K562 (cell line): ENCODE measurements at regions not wholly inside any gene's neighbourhood (a gene's known extent, or its start where the extent isn't known, plus 50 kb on each side); places are given as distances from the start of the nearest gene placed in this dataset.

Source experiments
- XRCC3 ChIP-seq: fragments of 450-650 bp; IDR thresholded peaks from 2 replicates; pipeline ENCODE4 v1.6.1; 2017; ENCODE audit warnings: mild to moderate bottlenecking, moderate library complexity
- ZKSCAN1 ChIP-seq: fragments of 150-350 bp; IDR thresholded peaks from 2 replicates; pipeline ENCODE4 v1.6.1; 2016; ENCODE audit warnings: low read depth, low read length
- TF ChIP-seq, protein P1 (sequence below): fragments of 200-800 bp; sonication (Bioruptor generic); IDR thresholded peaks from 2 replicates; pipeline ENCODE4 v1.6.1; 2017; ENCODE audit warnings: missing genetic modification characterization, missing compliant biosample characterization

DNA sequence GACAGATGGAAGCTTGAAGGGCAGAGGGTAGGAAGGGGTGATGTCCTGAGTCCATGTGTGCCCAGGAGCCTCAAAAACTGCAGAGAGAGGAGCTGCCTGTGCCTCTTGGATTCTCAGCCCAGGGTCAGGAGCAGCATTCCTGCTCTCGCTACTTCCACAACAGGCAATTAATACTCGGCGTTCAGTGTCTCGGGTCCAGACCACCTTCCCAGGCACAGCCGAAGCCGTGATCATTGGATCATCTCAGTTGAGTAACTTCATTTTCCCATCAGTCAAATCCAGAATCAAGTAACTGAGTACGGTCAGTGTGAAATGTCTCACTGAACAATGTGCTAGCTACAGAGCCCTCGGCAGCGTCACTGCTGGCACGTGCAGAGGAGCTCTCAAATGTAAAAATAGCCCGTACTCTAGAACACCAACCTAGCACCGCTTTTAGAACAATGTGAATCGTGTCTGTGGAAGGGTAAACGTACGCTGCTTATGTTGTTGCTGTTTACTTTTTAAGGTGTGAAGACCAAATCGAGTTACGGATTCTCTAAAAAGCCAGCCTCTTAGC is 63.5 kb upstream of the IRX4 start:
- TF ChIP-seq ZKSCAN1, result no peak
- TF ChIP-seq XRCC3, result no peak
- TF ChIP-seq, protein P1, sequence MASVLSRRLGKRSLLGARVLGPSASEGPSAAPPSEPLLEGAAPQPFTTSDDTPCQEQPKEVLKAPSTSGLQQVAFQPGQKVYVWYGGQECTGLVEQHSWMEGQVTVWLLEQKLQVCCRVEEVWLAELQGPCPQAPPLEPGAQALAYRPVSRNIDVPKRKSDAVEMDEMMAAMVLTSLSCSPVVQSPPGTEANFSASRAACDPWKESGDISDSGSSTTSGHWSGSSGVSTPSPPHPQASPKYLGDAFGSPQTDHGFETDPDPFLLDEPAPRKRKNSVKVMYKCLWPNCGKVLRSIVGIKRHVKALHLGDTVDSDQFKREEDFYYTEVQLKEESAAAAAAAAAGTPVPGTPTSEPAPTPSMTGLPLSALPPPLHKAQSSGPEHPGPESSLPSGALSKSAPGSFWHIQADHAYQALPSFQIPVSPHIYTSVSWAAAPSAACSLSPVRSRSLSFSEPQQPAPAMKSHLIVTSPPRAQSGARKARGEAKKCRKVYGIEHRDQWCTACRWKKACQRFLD, result no peak
